HCT116 (cell line): ENCODE measurements at regions not wholly inside any gene's neighbourhood (a gene's known extent, or its start where the extent isn't known, plus 50 kb on each side); places are given as distances from the start of the nearest gene placed in this dataset.

ENCODE experiments used
- ATAC-seq: fragments of 200-7000 bp; cut with Tn5 transposase; 2 replicates; pipeline ENCODE4 v1.9.1; 2020; ENCODE audit warnings: mild to moderate bottlenecking, moderate library complexity
- BruUV-seq: library from RNA; stranded (reverse); fragments of 400-500 nt; replicated peaks from 2 replicates; lab custom pipeline; 2021; lab: Mats Ljungman, UMichigan
- CTCF ChIA-PET: fragments of 300-600 bp; sonication (Branson Sonifier 250); formaldehyde crosslinking; loops from one replicate; lab custom pipeline; 2021; ENCODE audit warnings: antibody characterized with exemption; lab: Charles Lee
- POLR2A ChIA-PET: fragments of 300-600, 350-600 bp; sonication (Branson Sonifier 250); formaldehyde crosslinking; loops from one replicate; lab custom pipeline; 2021; ENCODE audit warnings: antibody characterized with exemption; lab: Charles Lee
- RAD21 ChIA-PET, 2 experiments: fragments of 300-600 bp; sonication (Branson Sonifier 250); formaldehyde crosslinking; loops; one replicate each; lab custom pipeline; 2023; ENCODE audit warnings: low total read pairs in 2 of 2; ENCODE audit not compliant: uncharacterized antibody in 2 of 2, unreplicated experiment in 2 of 2, low non-redundant PET in 1 of 2; lab: Charles Lee
- DNase-seq: peaks from one replicate; pipeline ENCODE4 v3.0.0-alpha.2; 2010; ENCODE audit warnings: low read depth, low spot score
- H2AFZ ChIP-seq: fragments of 200-600 bp; shearing (Covaris generic), sonication (generic); 2 replicates; pipeline ENCODE4 v1.6.1; 2017; ENCODE audit warnings: low read depth, mixed run types, mixed read lengths, antibody characterized with exemption, low read length; ENCODE audit not compliant: poor library complexity, severe bottlenecking
- H3K27ac ChIP-seq: 2 replicates; pipeline ENCODE4 v1.5.1; 2012; ENCODE audit warnings: low read depth, low read length
- H3K27me3 ChIP-seq: fragments of 200-600 bp; sonication (generic); 2 replicates; pipeline ENCODE4 v1.6.1; 2016; ENCODE audit warnings: mixed run types, low read length, mixed read lengths; ENCODE audit not compliant: insufficient read depth
- H3K36me3 ChIP-seq, 2 experiments: fragments of 200-500 bp in 1 of 2; fragments of 200-600 bp in 1 of 2; sonication (Bioruptor generic) in 1 of 2; sonication (generic) in 1 of 2; 2 replicates each; pipeline versions ENCODE4 v1.5.1 to v1.6.1; 2014 to 2016; ENCODE audit warnings: low read length in 2 of 2, inconsistent platforms in 1 of 2, mixed read lengths in 1 of 2, mixed run types in 1 of 2; ENCODE audit not compliant: insufficient read depth in 2 of 2, control insufficient read depth in 1 of 2
- H3K4me1 ChIP-seq, 2 experiments: fragments of 200-600 bp in 1 of 2; sonication (generic) in 1 of 2; 2 replicates each; pipeline versions ENCODE4 v1.5.1 to v1.6.1; 2012 to 2017; ENCODE audit warnings: low read length in 2 of 2, inconsistent platforms in 1 of 2, mild to moderate bottlenecking in 1 of 2, mixed read lengths in 1 of 2, mixed run types in 1 of 2, moderate library complexity in 1 of 2; ENCODE audit not compliant: insufficient read depth in 2 of 2, control insufficient read depth in 1 of 2
- H3K4me2 ChIP-seq: fragments of 200-600 bp; sonication (generic); 2 replicates; pipeline ENCODE4 v1.6.1; 2017; ENCODE audit warnings: mixed run types, low read length, mixed read lengths
- H3K4me3 ChIP-seq, 2 experiments: fragments of 200-600 bp in 1 of 2; sonication (generic) in 1 of 2; replicated peaks in 1 of 2; 2 replicates each; pipeline ENCODE4 v1.5.1; 2011 to 2016; ENCODE audit warnings: low read length in 2 of 2, control low read depth in 1 of 2, low read depth in 1 of 2, mild to moderate bottlenecking in 1 of 2, mixed read lengths in 1 of 2, mixed run types in 1 of 2
- H3K79me2 ChIP-seq: fragments of 200-600 bp; sonication (generic); 2 replicates; pipeline ENCODE4 v1.6.1; 2017; ENCODE audit warnings: mild to moderate bottlenecking, mixed run types, low read length, moderate library complexity, mixed read lengths; ENCODE audit not compliant: insufficient read depth
- H3K9ac ChIP-seq: fragments of 200-600 bp; sonication (generic); 2 replicates; pipeline ENCODE4 v1.6.1; 2016; ENCODE audit warnings: low read length, mixed read lengths
- H3K9me2 ChIP-seq: fragments of 200-600 bp; sonication (generic), shearing (Covaris generic); 2 replicates; pipeline ENCODE4 v1.6.1; 2017; ENCODE audit warnings: mixed run types, mild to moderate bottlenecking, moderate library complexity; ENCODE audit not compliant: insufficient read depth
- H3K9me3 ChIP-seq, 2 experiments: fragments of 200-500 bp in 1 of 2; fragments of 200-600 bp in 1 of 2; sonication (Bioruptor generic) in 1 of 2; sonication (generic) in 1 of 2; 2 replicates each; pipeline ENCODE4 v1.6.1; 2014 to 2017; ENCODE audit warnings: low read length in 2 of 2, mixed read lengths in 2 of 2, inconsistent platforms in 1 of 2, low read depth in 1 of 2, mild to moderate bottlenecking in 1 of 2, mixed run types in 1 of 2, moderate library complexity in 1 of 2; ENCODE audit not compliant: control insufficient read depth in 1 of 2, insufficient read depth in 1 of 2
- H4K20me1 ChIP-seq: fragments of 200-600 bp; sonication (generic), shearing (Covaris generic); 2 replicates; pipeline ENCODE4 v1.6.1; 2017; ENCODE audit warnings: mixed run types, mild to moderate bottlenecking, moderate library complexity; ENCODE audit not compliant: insufficient read depth
- ATF3 ChIP-seq: IDR thresholded peaks from 2 replicates; pipeline ENCODE4 v1.6.1; 2012
- EZH2phosphoT487 ChIP-seq: fragments of 200-600 bp; IDR thresholded peaks from 2 replicates; pipeline ENCODE4 v1.6.1; 2018; ENCODE audit warnings: antibody characterized with exemption, borderline replicate concordance
- FOSL1 ChIP-seq: IDR thresholded peaks from 2 replicates; pipeline ENCODE4 v1.6.1; 2012; ENCODE audit warnings: low read depth
- POLR2AphosphoS5 ChIP-seq: IDR thresholded peaks from 2 replicates; pipeline ENCODE4 v1.6.1; 2011; ENCODE audit warnings: mild to moderate bottlenecking, low read depth, low read length, moderate library complexity
- YY1 ChIP-seq: IDR thresholded peaks from 2 replicates; pipeline ENCODE4 v1.6.1; 2011; ENCODE audit warnings: low read length, low read depth, moderate library complexity, mild to moderate bottlenecking; ENCODE audit not compliant: insufficient replicate concordance; ENCODE audit errors: extremely low read depth
- ZFX ChIP-seq: fragments of 450-650 bp; IDR thresholded peaks from 2 replicates; pipeline ENCODE4 v1.6.1; 2017
- intact Hi-C: fragments of 100-400 bp; cut with micrococcal nuclease; formaldehyde crosslinking; loops from 2 replicates; pipeline ENCODE4 v1.10.0; 2022
- TF ChIP-seq, protein P1 (sequence below): IDR thresholded peaks from 2 replicates; pipeline ENCODE4 v1.6.1; 2012

GRCh38 chr10:3844491-3845025, 59.5 kb upstream of the KLF6 start:
- H3K27ac ChIP-seq, result no peak overlapping the region
- H3K27me3 ChIP-seq, result no peaks in the 10 kb centered on the region
- no peak for TF ChIP-seq FOSL1
- no peak for TF ChIP-seq POLR2AphosphoS5
- TF ChIP-seq, protein P1, sequence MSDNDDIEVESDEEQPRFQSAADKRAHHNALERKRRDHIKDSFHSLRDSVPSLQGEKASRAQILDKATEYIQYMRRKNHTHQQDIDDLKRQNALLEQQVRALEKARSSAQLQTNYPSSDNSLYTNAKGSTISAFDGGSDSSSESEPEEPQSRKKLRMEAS, result no peak
- no peak for DNase-seq
- H3K9me2 ChIP-seq, result no peaks in the 10 kb centered on the region; the same call in 1 of the 2 replicates
- H2AFZ ChIP-seq, result no peak overlapping the region
- ChIA-PET RAD21 (no interaction called here), CTCF (no interaction called here), POLR2A (no interaction called here)
- no peaks in the 10 kb centered on the region for H4K20me1 ChIP-seq
- H3K9ac ChIP-seq, result no peak overlapping the region
- no peak overlapping the region for H3K4me3 ChIP-seq
- no peaks in the 10 kb centered on the region for H3K36me3 ChIP-seq
- intact Hi-C loops, result no loop called here
- no peaks in the 10 kb centered on the region for H3K79me2 ChIP-seq
- no peak for ATAC-seq
- no peak overlapping the region for H3K4me2 ChIP-seq
- H3K9me3 ChIP-seq, result no peaks in the 10 kb centered on the region
- peaks cover 0 to 15% of the 10 kb centered on the region in 2 experiments; a peak in 2 of 4 replicates for H3K4me1 ChIP-seq
- no TSS peak for BruUV-seq

DNA sequence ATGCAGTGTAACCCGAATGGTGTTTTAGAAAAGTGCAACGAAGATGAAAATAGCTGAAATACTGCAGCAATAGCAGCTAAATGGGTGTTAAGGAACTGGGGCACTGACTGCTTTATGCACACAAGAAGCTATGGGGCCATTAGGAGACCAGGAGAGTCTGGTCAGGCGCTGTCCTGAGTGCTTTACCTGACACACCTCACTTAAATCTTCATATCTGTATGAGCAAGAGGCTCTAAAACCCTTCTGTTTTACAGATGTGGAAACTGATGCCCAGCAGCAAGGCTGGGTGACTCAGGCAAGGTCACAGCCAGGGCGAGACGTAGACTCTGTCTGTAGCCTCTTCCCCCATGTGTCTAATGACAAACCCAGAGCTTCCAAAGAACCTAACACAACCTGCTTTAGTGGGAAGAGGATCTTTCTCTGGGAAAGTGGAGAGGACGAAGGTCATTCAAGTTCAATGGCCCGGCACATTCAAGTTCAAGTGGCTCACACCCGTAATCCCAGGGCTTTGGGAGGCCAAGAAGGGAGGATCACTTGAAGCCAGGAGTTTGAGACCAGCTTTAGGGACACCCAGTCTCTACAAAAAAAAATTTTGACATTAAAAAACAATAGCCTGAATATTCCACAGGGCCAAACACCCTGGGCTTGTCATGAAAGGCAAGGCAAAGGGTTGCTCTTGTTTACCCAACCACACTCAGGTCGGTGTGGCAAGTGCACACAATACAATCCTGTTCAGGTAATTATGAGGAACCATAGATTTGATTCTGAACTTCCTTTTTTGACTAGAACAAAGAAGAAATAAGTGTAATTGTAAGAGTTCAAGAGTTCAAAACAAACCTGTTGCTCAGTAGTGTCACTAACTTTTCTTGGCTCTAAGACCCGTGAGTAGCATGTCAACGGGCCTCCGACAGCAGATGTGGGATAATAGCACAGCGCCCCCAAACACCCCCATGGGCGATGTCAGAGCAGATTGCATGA, 53.7 kb upstream of the KLF6 start:
- Histone ChIP-seq H2AFZ (peak overlapping the region; percentile 36), H4K20me1 (no peaks in the 10 kb centered on the region), H3K4me3 (no peak overlapping the region), H3K9ac (no peak overlapping the region), H3K36me3 (no peaks in the 10 kb centered on the region), H3K4me1 (peaks cover 0 to 12% of the 10 kb centered on the region in 2 experiments; a peak in 2 of 4 replicates), H3K27me3 (no peaks in the 10 kb centered on the region), H3K4me2 (peak overlapping the region; percentile 42), H3K27ac (no peak overlapping the region), H3K79me2 (no peaks in the 10 kb centered on the region), H3K9me2 (no peaks in the 10 kb centered on the region; the same call in 1 of the 2 replicates), H3K9me3 (no peaks in the 10 kb centered on the region)
- BruUV-seq, result no TSS peak
- RAD21 ChIA-PET, result no interaction called here
- DNase-seq (no peak), ATAC-seq (no peak)
- intact Hi-C loops, result no loop called here
- POLR2A ChIA-PET, result no interaction called here
- CTCF ChIA-PET, result no interaction called here
- TF ChIP-seq YY1, result no peak
- no peak for TF ChIP-seq EZH2phosphoT487
- no peak for TF ChIP-seq ATF3
- no peak for TF ChIP-seq ZFX
